Natural killer cell treated with Interleukin-12 subunit alpha and Interleukin-12 subunit beta and Interleukin-15 and Interleukin-18, amount 100 ng/mL, for 72 hours (primary cell): ENCODE measurements at regions not wholly inside any gene's neighbourhood (a gene's known extent, or its start where the extent isn't known, plus 50 kb on each side); places are given as distances from the start of the nearest gene placed in this dataset.

Experiments used
- ATAC-seq, 2 donors: fragments of 150-1000 bp; cut with Tn5 transposase in 1 of 2; sonication (Bioruptor Pico), chemical (Tn5 transposase) in 1 of 2; 2 replicates each; pipeline ENCODE4 v1.10.0; 2021
- DNase-seq: peaks from one replicate; pipeline ENCODE4 v3.0.0; 2022; ENCODE audit warnings: low spot score
- H3K27ac Mint-ChIP-seq, 2 donors: 1 replicate in 1 of 2; 2 replicates in 1 of 2; pipeline ENCODE4 v1.8.0; 2022; ENCODE audit warnings: mixed read lengths in 2 of 2, mild to moderate bottlenecking in 1 of 2, moderate library complexity in 1 of 2
- H3K27me3 Mint-ChIP-seq, 2 donors: 1 replicate in 1 of 2; 2 replicates in 1 of 2; pipeline ENCODE4 v1.8.0; 2022; ENCODE audit warnings: mixed read lengths in 2 of 2
- H3K36me3 Mint-ChIP-seq: one replicate; pipeline ENCODE4 v1.8.0; 2022; ENCODE audit warnings: mixed read lengths
- H3K4me1 Mint-ChIP-seq, 2 donors: 1 replicate in 1 of 2; 2 replicates in 1 of 2; pipeline ENCODE4 v1.8.0; 2022; ENCODE audit warnings: low read depth in 2 of 2, mixed read lengths in 2 of 2, mild to moderate bottlenecking in 1 of 2
- H3K4me3 Mint-ChIP-seq: one replicate; pipeline ENCODE4 v1.8.0; 2022; ENCODE audit warnings: mixed read lengths
- H3K9me3 Mint-ChIP-seq: 2 replicates; pipeline ENCODE4 v1.8.0; 2022; ENCODE audit warnings: mixed read lengths

DNA sequence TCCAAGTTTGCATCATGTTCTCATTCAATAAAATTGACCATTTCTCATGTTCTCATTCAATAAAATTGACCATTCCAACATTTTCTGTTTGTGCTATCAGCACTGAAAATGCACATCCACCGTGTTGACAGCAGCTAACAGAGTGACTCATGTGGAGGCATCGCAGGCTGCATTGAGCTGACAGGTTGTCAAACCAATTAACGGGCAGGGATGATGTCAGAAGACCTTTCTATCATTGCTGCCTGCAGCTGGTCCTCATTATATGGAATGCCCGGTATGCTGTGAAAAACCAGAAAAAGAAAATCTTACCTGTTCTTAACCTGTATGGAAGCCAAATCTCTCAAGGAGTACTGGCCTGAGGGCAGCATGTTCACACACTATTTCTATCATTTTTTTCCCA, 202.0 kb downstream of the SMIM20 start:
- ATAC-seq (no peak), DNase-seq (no peak)
- Mint-ChIP-seq H3K9me3 (peaks cover 32% of the 10 kb centered on the region), H3K27me3 (peaks cover 13 to 24% of the 10 kb centered on the region in 2 donors), H3K4me3 (no peak overlapping the region), H3K36me3 (peaks cover 44% of the 10 kb centered on the region), H3K27ac (peak overlapping the region in 1 of 2 donors; percentile 6), H3K4me1 (peaks cover 15 to 41% of the 10 kb centered on the region in 2 donors)

DNA sequence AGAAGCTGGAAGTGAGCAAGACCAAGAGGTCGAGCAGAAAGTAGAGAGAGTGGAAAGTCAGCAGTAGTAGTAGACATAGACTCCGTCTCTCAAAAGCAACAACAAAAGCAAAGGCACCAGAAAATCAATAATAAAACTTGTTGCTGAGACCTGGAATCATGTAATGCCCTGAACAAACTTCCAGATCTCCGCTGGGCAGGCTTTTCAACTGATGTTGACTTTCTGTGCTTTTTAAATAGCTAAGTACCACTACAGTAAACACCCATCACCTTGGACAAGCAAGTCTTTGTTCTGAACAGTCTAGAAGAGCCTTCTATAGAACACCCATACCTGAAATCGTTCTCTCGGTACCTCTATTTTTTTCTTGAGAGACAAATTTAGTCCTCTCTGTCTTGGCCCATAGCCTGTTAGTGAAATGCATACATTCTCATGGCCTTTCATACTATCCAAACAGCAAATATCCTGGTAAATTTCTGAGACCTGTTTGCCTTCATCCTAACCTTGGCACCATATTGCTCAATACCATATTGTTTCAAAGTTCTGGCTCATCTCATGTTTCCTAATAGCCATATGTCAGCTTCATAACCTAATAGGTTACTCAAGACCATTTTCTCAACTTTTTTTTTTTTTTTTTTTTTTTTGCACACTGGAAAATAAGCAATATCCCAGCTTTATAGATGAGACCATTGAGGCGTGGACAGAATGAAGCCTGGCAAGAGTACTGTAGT, 200.6 kb upstream of the RBPJ start:
- DNase-seq (no peak), ATAC-seq (no peak)
- peaks cover 17 to 34% of the 10 kb centered on the region in 2 donors for H3K4me1 Mint-ChIP-seq
- H3K4me3 Mint-ChIP-seq, result no peak overlapping the region
- peaks cover 14% of the 10 kb centered on the region for H3K9me3 Mint-ChIP-seq
- H3K27me3 Mint-ChIP-seq, result peaks cover 7 to 17% of the 10 kb centered on the region in 2 donors
- peaks cover 15% of the 10 kb centered on the region for H3K36me3 Mint-ChIP-seq
- H3K27ac Mint-ChIP-seq, result peak overlapping the region in 1 of 2 donors; percentile 36

DNA sequence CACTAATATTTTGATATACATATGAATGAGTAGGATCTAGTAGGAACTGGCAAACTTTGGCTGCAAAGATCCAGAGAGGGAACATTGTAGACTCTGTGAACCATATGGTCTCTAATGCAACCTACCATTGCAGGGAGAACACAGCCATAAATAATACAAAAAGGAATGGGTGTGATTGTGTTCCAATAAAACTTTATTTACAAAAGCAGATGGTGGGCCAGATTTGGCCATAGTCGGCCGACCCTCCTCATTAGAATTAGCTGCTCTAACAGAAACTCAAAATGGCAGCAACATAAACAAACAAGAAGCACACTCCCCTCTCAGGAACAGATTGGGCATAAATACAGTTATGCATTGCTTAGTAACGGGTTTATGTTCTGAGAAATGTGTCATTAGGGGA, 198.1 kb upstream of the RBPJ start:
- Mint-ChIP-seq H3K9me3 (peaks cover 18% of the 10 kb centered on the region), H3K4me1 (peaks cover 25 to 39% of the 10 kb centered on the region in 2 donors), H3K27ac (no peak overlapping the region), H3K4me3 (no peak overlapping the region), H3K36me3 (peaks cover 28% of the 10 kb centered on the region), H3K27me3 (peaks cover 7 to 14% of the 10 kb centered on the region in 2 donors)
- ATAC-seq (no peak), DNase-seq (no peak)

DNA sequence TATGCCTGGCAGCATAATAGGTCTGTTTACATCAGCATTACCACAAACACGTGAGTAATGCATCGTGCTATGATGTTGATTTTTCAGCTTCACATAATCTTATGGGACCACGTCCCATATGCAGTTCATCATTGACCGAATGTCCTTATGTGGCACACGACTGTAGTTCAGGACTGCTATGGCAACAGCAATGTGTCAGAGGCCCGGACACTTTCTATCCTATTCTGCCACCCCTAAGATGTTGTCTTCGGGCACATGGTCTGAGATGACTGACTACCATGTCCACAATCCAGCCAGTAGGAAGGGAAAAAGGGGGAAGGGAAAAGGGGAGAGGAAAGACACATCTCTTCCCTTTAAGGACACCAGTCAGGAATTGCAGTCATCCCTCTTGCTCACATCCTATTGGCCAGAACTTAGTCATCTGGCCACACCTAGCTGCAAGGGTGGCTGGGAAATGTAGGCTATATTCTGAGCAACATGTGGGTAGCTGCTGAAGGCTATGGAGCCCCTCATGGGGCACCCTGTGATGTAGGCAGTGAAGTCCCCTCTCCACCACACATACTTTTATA, 196.0 kb upstream of the RBPJ start:
- Mint-ChIP-seq H3K9me3 (peaks cover 14% of the 10 kb centered on the region), H3K4me3 (no peak overlapping the region), H3K36me3 (peaks cover 36% of the 10 kb centered on the region), H3K4me1 (peaks cover 35 to 40% of the 10 kb centered on the region in 2 donors), H3K27me3 (peaks cover 0 to 5% of the 10 kb centered on the region in 2 donors), H3K27ac (peak overlapping the region in 1 of 2 donors; percentile 50)
- DNase-seq, result no peak
- ATAC-seq, result no peak

DNA sequence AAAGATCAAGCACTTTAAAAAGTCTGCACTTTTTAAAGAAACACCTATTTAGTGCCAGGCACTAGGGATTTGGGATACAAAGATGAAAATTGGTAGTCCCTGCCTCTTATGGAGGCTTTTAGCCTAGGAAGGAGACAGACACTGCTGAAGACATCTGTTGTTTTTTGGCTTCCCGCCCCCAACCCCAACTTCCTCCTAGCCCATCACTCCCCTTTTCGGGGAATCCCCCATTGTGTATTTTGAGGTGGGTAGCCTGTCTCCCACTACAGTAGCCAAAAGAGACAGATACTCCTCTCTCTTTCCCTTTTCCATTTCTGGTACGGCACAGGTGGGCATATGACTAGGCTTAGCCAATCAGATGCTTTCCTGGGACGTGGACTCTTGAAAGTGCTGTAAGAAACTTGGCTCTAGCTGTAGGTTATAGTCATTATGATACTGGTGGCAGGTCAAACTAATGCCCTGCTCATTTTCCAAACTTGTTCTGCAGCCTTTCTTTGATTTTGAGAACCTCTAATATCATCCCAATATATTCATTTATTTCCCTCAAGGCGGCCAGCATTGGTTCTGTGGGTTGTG, 194.6 kb upstream of the RBPJ start:
- ATAC-seq (no peak), DNase-seq (no peak)
- Mint-ChIP-seq H3K4me1 (peaks cover 42 to 46% of the 10 kb centered on the region in 2 donors), H3K9me3 (peaks cover 15% of the 10 kb centered on the region), H3K27ac (peak overlapping the region; percentile 50 to 57), H3K36me3 (peaks cover 46% of the 10 kb centered on the region), H3K4me3 (peak overlapping the region; percentile 60), H3K27me3 (peaks cover 0 to 2% of the 10 kb centered on the region in 2 donors)

DNA sequence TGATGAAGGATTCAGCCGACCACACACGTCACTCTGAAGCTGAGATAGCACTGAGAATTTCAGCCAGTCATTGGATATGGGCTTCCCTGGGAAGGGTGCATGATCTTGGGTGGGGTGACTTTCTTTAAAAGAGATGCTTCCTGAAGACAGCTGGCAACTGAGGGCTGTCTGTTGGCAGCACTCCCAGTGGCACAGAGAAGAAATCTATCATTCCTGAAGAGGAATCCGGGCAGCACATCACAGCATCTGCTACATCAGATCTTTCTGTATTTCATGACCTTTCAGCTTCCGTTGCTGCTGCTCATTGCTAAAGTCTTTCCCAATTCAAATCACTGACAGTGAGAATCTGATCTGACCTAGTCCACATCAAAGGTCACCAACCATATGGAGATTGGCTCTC, 193.8 kb upstream of the RBPJ start:
- ATAC-seq (no peak), DNase-seq (no peak)
- Mint-ChIP-seq H3K4me1 (peaks cover 48 to 53% of the 10 kb centered on the region in 2 donors), H3K9me3 (peaks cover 15% of the 10 kb centered on the region), H3K27ac (peak overlapping the region; percentile 50 to 57), H3K36me3 (peaks cover 50% of the 10 kb centered on the region), H3K4me3 (peak overlapping the region; percentile 60), H3K27me3 (no peaks in the 10 kb centered on the region)

DNA sequence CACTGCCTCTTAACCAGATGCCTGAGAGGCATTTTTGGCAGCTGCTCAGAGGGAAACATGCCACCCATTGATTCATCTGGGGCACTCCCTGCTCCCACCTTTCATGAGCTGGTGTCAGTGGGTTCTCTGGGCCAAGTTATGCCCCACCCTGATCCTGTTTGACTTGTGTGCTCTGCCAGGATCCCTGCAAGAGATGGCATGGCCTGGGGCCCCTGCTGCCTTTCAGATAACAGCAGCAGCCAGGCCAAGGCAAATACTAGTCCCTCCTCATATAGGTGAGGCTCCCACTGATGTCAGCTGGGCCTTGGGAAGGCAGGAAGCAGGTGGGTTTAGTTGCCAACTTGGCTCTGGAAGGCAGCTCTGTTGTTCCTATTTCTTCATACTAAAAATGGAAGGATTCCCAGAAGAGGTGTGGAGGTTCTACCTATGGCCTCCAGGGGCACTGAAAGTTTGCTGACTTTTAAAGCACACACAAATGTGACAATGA, 192.9 kb upstream of the RBPJ start:
- H3K36me3 Mint-ChIP-seq, result peaks cover 50% of the 10 kb centered on the region
- no peak for DNase-seq
- H3K27me3 Mint-ChIP-seq, result no peaks in the 10 kb centered on the region
- ATAC-seq, result no peak
- H3K4me3 Mint-ChIP-seq, result peak overlapping the region; percentile 24
- peak overlapping the region; percentile 50 to 57 for H3K27ac Mint-ChIP-seq
- H3K4me1 Mint-ChIP-seq, result peaks cover 57 to 62% of the 10 kb centered on the region in 2 donors
- peaks cover 15% of the 10 kb centered on the region for H3K9me3 Mint-ChIP-seq

DNA sequence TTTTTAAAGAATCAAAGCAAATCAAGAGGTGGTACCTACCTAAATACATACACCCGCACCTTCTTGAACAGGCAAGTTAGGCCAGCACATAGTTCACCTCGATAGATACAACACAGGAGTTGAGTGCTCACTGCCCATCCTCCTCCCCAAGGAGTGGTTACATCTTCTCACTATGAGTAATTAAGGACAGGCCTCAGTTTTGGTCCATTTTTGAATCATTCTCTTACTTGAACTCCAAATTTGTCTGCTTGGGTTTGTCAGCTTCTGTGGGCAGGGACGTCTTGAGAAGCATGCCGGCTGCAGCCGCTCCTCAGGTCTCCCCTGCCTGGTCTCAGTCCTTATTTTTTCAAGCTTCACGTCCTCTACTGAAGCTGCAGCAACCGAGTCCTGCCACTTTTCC, 190.6 kb upstream of the RBPJ start:
- H3K27ac Mint-ChIP-seq, result peak overlapping the region; percentile 81
- peaks cover 53% of the 10 kb centered on the region for H3K36me3 Mint-ChIP-seq
- H3K9me3 Mint-ChIP-seq, result peaks cover 18% of the 10 kb centered on the region
- H3K4me1 Mint-ChIP-seq, result peaks cover 77 to 82% of the 10 kb centered on the region in 2 donors
- H3K4me3 Mint-ChIP-seq, result peak overlapping the region; percentile 61
- H3K27me3 Mint-ChIP-seq, result no peaks in the 10 kb centered on the region
- peak; percentile 66 for DNase-seq
- peak; percentile 60 to 75 for ATAC-seq

DNA sequence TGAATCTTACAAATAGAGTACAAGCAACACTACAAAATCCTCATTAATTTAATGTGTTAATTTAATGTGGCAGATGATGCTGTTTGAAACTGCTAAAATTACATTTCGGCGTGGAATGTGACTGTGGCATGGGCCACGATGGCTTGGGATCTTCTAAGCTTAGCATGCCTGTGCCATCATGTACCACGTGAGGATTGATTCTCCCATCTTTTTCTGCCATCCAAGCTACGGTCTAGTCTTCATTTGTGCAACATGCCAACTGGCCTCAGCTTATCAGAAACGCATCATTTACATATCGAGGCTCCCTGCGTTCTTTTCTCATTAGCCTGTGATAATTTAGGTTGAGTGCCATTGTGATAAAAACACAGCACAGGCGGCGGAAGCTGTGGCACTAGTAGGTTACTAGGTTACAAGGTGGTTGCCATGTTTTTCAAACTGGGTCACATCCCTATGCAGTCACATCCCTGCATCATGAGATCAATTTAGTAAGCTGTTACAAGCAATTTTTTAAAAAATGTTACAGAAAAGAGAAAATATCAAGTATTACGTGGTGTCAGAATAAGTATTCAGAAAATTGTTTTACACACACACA, 189.9 kb upstream of the RBPJ start:
- ATAC-seq, result no peak
- peaks cover 80 to 82% of the 10 kb centered on the region in 2 donors for H3K4me1 Mint-ChIP-seq
- peaks cover 0 to 2% of the 10 kb centered on the region in 2 donors for H3K27me3 Mint-ChIP-seq
- peaks cover 56% of the 10 kb centered on the region for H3K36me3 Mint-ChIP-seq
- peaks cover 18% of the 10 kb centered on the region for H3K9me3 Mint-ChIP-seq
- peak overlapping the region; percentile 61 for H3K4me3 Mint-ChIP-seq
- no peak for DNase-seq
- peak overlapping the region; percentile 81 for H3K27ac Mint-ChIP-seq

DNA sequence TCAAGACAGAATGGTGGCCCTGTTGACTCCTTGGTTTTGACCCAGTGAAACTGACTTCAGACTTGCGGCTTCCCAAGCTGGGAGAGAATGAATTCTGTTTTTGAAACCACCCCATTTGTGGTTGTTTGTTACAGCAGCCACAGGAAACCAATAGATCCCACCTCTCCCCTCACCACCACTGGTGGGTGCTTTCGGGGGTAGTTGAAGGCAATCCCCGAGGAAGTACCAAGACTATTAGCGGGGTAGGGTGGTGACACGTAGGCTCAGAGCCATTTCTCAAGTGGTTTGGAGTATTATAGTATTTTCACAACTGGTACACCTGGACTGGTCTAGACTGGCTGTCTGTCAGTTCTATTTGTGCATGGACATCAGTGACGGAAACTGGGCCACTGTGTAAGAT, 189.1 kb upstream of the RBPJ start:
- H3K36me3 Mint-ChIP-seq, result peaks cover 54% of the 10 kb centered on the region
- H3K4me1 Mint-ChIP-seq, result peaks cover 75 to 76% of the 10 kb centered on the region in 2 donors
- peak; percentile 94 for DNase-seq
- H3K27ac Mint-ChIP-seq, result peak overlapping the region; percentile 81
- peak; percentile 86 to 93 for ATAC-seq
- peak overlapping the region; percentile 61 for H3K4me3 Mint-ChIP-seq
- peaks cover 18% of the 10 kb centered on the region for H3K9me3 Mint-ChIP-seq
- peaks cover 0 to 2% of the 10 kb centered on the region in 2 donors for H3K27me3 Mint-ChIP-seq

DNA sequence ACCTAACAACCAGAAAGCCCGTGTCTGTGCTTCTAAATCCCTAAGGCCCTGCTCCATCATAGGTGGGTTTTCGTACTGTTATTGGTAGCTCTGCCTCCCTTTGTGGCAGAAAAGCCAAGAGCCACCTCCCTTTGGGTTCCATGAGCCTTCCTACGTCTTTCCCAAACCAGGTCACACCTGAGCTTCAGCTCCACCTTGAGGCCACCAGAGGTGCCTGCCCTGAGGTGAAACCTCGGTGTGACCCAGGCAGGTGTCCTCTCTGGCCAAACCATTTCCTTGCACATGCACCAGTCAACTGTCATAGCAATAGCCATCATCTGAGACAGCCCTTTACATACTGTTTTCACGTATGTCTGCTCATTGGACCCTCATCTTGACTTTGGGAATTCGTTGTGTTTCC, 188.0 kb upstream of the RBPJ start:
- no peak for ATAC-seq

DNA sequence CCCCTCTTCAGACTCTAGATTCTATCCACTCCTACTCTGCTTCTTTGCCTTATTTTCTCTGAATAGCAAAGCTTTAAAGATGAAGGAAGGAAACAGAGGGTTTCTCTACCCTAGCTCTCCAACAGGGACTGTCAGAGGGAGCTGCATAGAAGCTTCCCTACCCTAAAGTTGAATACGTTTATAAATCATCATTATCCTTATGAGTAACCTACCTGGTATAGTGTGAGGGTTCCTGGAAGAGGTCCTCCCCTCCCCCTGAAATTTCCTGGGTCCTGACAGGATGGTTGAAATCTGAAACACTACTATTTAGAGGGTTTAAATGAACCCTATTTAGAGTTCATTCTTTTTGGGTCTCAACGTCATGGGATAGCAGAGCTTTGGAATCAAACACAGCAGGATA, 187.0 kb upstream of the RBPJ start:
- H3K9me3 Mint-ChIP-seq, result peaks cover 8% of the 10 kb centered on the region
- ATAC-seq (peak; percentile 44 to 59), DNase-seq (no peak)
- peaks cover 0 to 2% of the 10 kb centered on the region in 2 donors for H3K27me3 Mint-ChIP-seq
- H3K4me3 Mint-ChIP-seq, result peak overlapping the region; percentile 61
- peaks cover 63 to 69% of the 10 kb centered on the region in 2 donors for H3K4me1 Mint-ChIP-seq
- peak overlapping the region; percentile 81 for H3K27ac Mint-ChIP-seq
- H3K36me3 Mint-ChIP-seq, result peaks cover 36% of the 10 kb centered on the region

More for the DNA sequence above, 188.0 kb upstream of the RBPJ start:
- H3K4me3 Mint-ChIP-seq, result peak overlapping the region; percentile 61
- peak overlapping the region; percentile 81 for H3K27ac Mint-ChIP-seq
- DNase-seq, result no peak
- peaks cover 0 to 2% of the 10 kb centered on the region in 2 donors for H3K27me3 Mint-ChIP-seq
- H3K36me3 Mint-ChIP-seq, result peaks cover 46% of the 10 kb centered on the region
- H3K4me1 Mint-ChIP-seq, result peaks cover 66 to 70% of the 10 kb centered on the region in 2 donors
- H3K9me3 Mint-ChIP-seq, result peaks cover 11% of the 10 kb centered on the region

DNA sequence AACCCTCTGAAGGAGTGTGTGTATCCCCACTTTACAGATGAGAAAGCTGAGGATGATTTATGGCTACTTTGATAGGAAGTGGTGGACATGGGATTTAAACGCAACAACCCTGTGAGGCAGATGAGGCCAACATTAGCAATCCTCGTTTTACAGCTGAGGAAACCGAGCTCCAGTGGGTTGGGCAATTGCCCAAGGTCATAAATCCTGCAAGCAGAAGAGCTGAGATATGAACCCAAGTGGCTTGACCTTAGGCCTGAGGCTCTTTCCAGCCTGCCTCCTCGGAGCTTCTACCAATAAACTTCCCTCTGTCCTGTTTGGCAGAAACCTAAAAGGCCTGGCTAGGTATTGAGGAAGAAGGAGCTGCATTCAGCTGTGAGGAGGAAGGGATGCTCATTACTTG, 185.5 kb upstream of the RBPJ start:
- Mint-ChIP-seq H3K4me3 (peak overlapping the region; percentile 31), H3K9me3 (peaks cover 7% of the 10 kb centered on the region), H3K36me3 (peaks cover 28% of the 10 kb centered on the region), H3K27ac (peak overlapping the region; percentile 81 to 82), H3K27me3 (peaks cover 0 to 2% of the 10 kb centered on the region in 2 donors), H3K4me1 (peaks cover 59 to 70% of the 10 kb centered on the region in 2 donors)
- ATAC-seq, result no peak
- no peak for DNase-seq
